Vagina (tissue), 2 donors: ENCODE measurements at regions not wholly inside any gene's neighbourhood (a gene's known extent, or its start where the extent isn't known, plus 50 kb on each side); places are given as distances from the start of the nearest gene placed in this dataset.

Source experiments
- CTCF ChIP-seq, 3 experiments: fragments of 450-650 bp in 2 of 3; fragments of 200-600 bp in 1 of 3; sonication (generic) in 1 of 3; IDR thresholded peaks; one replicate each; pipeline ENCODE4 v1.5.1; 2017 to 2019; ENCODE audit warnings: antibody characterized with exemption in 3 of 3, mild to moderate bottlenecking in 2 of 3, moderate library complexity in 2 of 3
- POLR2A ChIP-seq, 2 donors: fragments of 450-650 bp; IDR thresholded peaks; one replicate each; pipeline ENCODE4 v1.6.1; 2017; ENCODE audit warnings: antibody characterized with exemption in 2 of 2, mild to moderate bottlenecking in 2 of 2, moderate library complexity in 2 of 2
- POLR2AphosphoS5 ChIP-seq, 2 donors: sonication (generic); formaldehyde crosslinking; IDR thresholded peaks; one replicate each; pipeline ENCODE4 v1.9.0; 2017; ENCODE audit warnings: antibody characterized with exemption in 2 of 2, mild to moderate bottlenecking in 2 of 2, low read depth in 1 of 2; ENCODE audit not compliant: insufficient read depth in 1 of 2

GRCh38 chr1:30137001-30137400 is 586.4 kb downstream of the MATN1 start:
- TF ChIP-seq CTCF (IDR thresholded peaks at IDR 0.05) (no peak), POLR2A (IDR thresholded peaks at IDR 0.05) (no peak), POLR2AphosphoS5 (IDR thresholded peaks at IDR 0.05; ENCODE audit: insufficient read depth in 1 of 2, low read depth in 1 of 2) (no peak)
